ENCODE measurements at regions not wholly inside any gene's neighbourhood (a gene's known extent, or its start where the extent isn't known, plus 50 kb on each side); places are given as distances from the start of the nearest gene placed in this dataset.

- Mint-ChIP-seq H3K9me3 (peaks cover 5% of the 10 kb centered on the region), H3K36me3 (ENCODE audit: low read depth) (no peaks in the 10 kb centered on the region), H3K27ac (no peak overlapping the region), H3K27me3 (peaks cover 7% of the 10 kb centered on the region), H3K4me3 (no peak overlapping the region), H3K4me1 (ENCODE audit: low read depth) (peaks cover 2% of the 10 kb centered on the region)
- TF ChIP-seq CTCF (IDR thresholded peaks at IDR 0.05): no peak
- POLR2A ChIA-PET: no interaction called here
- DNase-seq (no peak), ATAC-seq (no peak)
- CTCF ChIA-PET: no interaction called here
- intact Hi-C loops (cut with micrococcal nuclease): no loop called here
Observed at GRCh38 chr12:58286353-58286752, 345.0 kb downstream of the ATP23 start.

- CTCF ChIA-PET: interaction anchor here (0.6 kb wide), 1 partner anchor 152 kb away, joined by 3 read pairs; no protein-coding TSS in a partner anchor
- H3K27ac Mint-ChIP-seq: no peak overlapping the region
- peaks cover 3% of the 10 kb centered on the region for H3K4me1 Mint-ChIP-seq (ENCODE audit: low read depth)
- DNase-seq: no peak
- H3K9me3 Mint-ChIP-seq: peaks cover under 1% of the 10 kb centered on the region
- no peaks in the 10 kb centered on the region for H3K36me3 Mint-ChIP-seq (ENCODE audit: low read depth)
- no peak overlapping the region for H3K4me3 Mint-ChIP-seq
- no peak for TF ChIP-seq CTCF (IDR thresholded peaks at IDR 0.05)
- intact Hi-C loops (cut with micrococcal nuclease): no loop called here
- no peak for ATAC-seq
- POLR2A ChIA-PET: no interaction called here
- H3K27me3 Mint-ChIP-seq: peaks cover 7% of the 10 kb centered on the region
Observed at GRCh38 chr12:58288190-58288589, 346.8 kb downstream of the ATP23 start.

- peaks cover 3% of the 10 kb centered on the region for H3K4me1 Mint-ChIP-seq (ENCODE audit: low read depth)
- no peak for DNase-seq
- ChIA-PET CTCF (no interaction called here), POLR2A (no interaction called here)
- TF ChIP-seq CTCF (IDR thresholded peaks at IDR 0.05): no peak
- intact Hi-C loops (cut with micrococcal nuclease): no loop called here
- no peak overlapping the region for H3K4me3 Mint-ChIP-seq
- no peaks in the 10 kb centered on the region for H3K9me3 Mint-ChIP-seq
- H3K27me3 Mint-ChIP-seq: peaks cover 12% of the 10 kb centered on the region
- H3K36me3 Mint-ChIP-seq (ENCODE audit: low read depth): no peaks in the 10 kb centered on the region
- no peak overlapping the region for H3K27ac Mint-ChIP-seq
- ATAC-seq: peak; percentile 56
Observed at GRCh38 chr12:58291106-58291505, 349.7 kb downstream of the ATP23 start.

GRCh38 chr12:58293308-58293982 lies 352.1 kb downstream of the ATP23 start:
- Mint-ChIP-seq H3K27me3 (peaks cover 10% of the 10 kb centered on the region), H3K27ac (no peak overlapping the region), H3K36me3 (ENCODE audit: low read depth) (no peaks in the 10 kb centered on the region), H3K4me1 (ENCODE audit: low read depth) (peaks cover 3% of the 10 kb centered on the region), H3K4me3 (no peak overlapping the region), H3K9me3 (no peaks in the 10 kb centered on the region)
- no peak for ATAC-seq
- POLR2A ChIA-PET: no interaction called here
- DNase-seq: no peak
- CTCF ChIA-PET: no interaction called here
- intact Hi-C loops (cut with micrococcal nuclease): no loop called here
- no peak for TF ChIP-seq CTCF (IDR thresholded peaks at IDR 0.05)

- ATAC-seq (no peak), DNase-seq (no peak)
- H3K9me3 Mint-ChIP-seq: no peaks in the 10 kb centered on the region
- CTCF ChIA-PET: interaction anchor here (0.5 kb wide), 1 partner anchor 14 kb away, joined by 3 read pairs; no protein-coding TSS in a partner anchor
- H3K4me1 Mint-ChIP-seq (ENCODE audit: low read depth): peaks cover 3% of the 10 kb centered on the region
- TF ChIP-seq CTCF (IDR thresholded peaks at IDR 0.05): no peak
- H3K27me3 Mint-ChIP-seq: peaks cover 5% of the 10 kb centered on the region
- intact Hi-C loops (cut with micrococcal nuclease): no loop called here
- POLR2A ChIA-PET: no interaction called here
- no peaks in the 10 kb centered on the region for H3K36me3 Mint-ChIP-seq (ENCODE audit: low read depth)
- no peak overlapping the region for H3K4me3 Mint-ChIP-seq
- H3K27ac Mint-ChIP-seq: no peak overlapping the region
Observed at GRCh38 chr12:58295268-58295667, 353.9 kb downstream of the ATP23 start.
